ENCODE measurements at regions not wholly inside any gene's neighbourhood (a gene's known extent, or its start where the extent isn't known, plus 50 kb on each side); places are given as distances from the start of the nearest gene placed in this dataset.

DNA sequence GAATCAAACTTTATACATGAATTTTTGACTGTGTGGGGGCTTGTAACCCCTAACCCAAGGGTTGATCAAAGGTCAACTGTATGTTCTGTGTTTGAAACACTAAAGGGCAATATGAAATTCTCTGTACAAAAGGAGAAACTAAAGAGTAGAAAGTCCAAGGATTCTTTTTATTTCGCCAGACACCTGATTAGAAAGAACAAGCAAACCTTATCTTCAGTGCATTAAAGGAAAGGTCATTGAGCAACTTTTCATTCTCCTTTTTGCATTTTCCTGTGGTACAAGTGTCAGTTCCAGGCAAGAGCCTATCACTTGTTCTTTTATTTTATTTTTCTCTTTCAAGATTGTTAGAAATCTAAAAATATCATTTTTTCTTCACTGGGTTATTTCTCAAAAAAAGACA is 430.1 kb upstream of the EPHA3 start:
- TF ChIP-seq, protein P1, sequence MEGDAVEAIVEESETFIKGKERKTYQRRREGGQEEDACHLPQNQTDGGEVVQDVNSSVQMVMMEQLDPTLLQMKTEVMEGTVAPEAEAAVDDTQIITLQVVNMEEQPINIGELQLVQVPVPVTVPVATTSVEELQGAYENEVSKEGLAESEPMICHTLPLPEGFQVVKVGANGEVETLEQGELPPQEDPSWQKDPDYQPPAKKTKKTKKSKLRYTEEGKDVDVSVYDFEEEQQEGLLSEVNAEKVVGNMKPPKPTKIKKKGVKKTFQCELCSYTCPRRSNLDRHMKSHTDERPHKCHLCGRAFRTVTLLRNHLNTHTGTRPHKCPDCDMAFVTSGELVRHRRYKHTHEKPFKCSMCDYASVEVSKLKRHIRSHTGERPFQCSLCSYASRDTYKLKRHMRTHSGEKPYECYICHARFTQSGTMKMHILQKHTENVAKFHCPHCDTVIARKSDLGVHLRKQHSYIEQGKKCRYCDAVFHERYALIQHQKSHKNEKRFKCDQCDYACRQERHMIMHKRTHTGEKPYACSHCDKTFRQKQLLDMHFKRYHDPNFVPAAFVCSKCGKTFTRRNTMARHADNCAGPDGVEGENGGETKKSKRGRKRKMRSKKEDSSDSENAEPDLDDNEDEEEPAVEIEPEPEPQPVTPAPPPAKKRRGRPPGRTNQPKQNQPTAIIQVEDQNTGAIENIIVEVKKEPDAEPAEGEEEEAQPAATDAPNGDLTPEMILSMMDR (IDR thresholded peaks at IDR 0.05; ENCODE audit: extremely low read depth, missing control alignments): no peak
- no peak for DNase-seq (ENCODE audit: low spot score)

DNA sequence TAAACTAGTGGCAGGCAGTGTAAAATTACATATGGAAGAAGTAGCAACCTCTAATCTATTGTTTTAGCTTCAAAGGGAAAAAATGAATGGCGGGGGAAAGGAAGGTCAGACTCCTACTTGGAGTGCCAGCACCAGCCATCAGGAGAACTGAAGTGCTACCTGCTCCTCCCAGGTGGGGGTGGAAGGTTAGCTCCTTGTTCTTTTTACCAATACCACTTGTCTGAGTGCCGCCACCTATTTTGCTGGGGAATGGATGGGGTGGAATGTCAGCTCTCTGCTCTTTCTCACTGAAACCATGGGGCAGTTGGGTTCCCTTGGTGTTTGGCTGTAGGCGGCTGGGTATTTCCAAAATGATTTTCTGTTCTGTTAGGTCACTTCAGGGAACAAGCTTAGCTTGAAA is 428.7 kb upstream of the EPHA3 start:
- DNase-seq (ENCODE audit: low spot score): no peak
- TF ChIP-seq, protein P1 (IDR thresholded peaks at IDR 0.05; ENCODE audit: extremely low read depth, missing control alignments): no peak

GRCh38 chr3:88690287-88690686 is 417.1 kb upstream of the EPHA3 start:
- TF ChIP-seq, protein P1 (IDR thresholded peaks at IDR 0.05; ENCODE audit: extremely low read depth, missing control alignments): no peak
- DNase-seq (ENCODE audit: low spot score): no peak

GRCh38 chr3:88691081-88691480 is 416.3 kb upstream of the EPHA3 start:
- no peak for DNase-seq (ENCODE audit: low spot score)
- TF ChIP-seq, protein P1 (IDR thresholded peaks at IDR 0.05; ENCODE audit: extremely low read depth, missing control alignments): no peak

- TF ChIP-seq, protein P1 (IDR thresholded peaks at IDR 0.05; ENCODE audit: extremely low read depth, missing control alignments): no peak
- no peak for DNase-seq (ENCODE audit: low spot score)
Observed at GRCh38 chr3:88703501-88704059, 403.8 kb upstream of the EPHA3 start.

DNA sequence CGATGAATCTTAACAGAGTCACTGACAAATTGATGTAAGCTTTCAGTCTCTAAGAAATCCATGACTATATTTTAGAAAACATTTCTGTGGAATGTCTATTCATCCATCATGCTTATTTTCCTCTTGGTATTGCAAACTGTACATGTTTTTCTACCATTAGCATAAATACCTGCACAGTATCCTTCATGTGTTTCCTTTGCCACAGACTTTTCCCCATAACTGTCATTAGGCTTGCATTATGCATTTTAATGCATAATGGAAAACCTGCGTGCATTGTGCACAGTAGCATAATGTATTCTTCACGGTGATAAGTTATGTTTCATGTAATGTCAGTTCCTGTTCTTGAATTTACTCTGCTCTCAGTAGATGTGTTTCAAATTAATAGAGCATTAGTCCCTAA is 403.1 kb upstream of the EPHA3 start:
- DNase-seq (ENCODE audit: low spot score): no peak
- TF ChIP-seq, protein P1 (IDR thresholded peaks at IDR 0.05; ENCODE audit: extremely low read depth, missing control alignments): no peak

DNA sequence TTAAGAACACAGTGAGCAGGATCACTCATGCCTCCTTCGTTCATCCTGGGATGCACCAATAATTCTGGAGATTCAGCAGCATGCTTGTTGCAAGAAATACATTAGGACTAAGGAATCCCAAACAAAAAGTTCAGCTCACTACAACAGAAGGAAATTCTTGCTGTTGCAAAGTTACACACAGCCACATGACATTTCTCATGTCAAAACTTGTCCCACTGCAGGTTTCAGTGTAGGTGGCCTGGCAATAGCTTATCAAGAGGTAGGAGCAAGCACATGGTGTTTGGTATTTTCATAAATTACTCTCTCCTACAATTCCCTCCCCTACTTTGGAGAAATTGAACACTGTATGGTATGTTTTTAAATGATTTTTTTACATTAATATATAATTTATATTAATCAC is 399.6 kb upstream of the EPHA3 start:
- TF ChIP-seq, protein P1 (IDR thresholded peaks at IDR 0.05; ENCODE audit: extremely low read depth, missing control alignments): no peak
- no peak for DNase-seq (ENCODE audit: low spot score)
